H1 (cell line): ENCODE measurements at regions not wholly inside any gene's neighbourhood (a gene's known extent, or its start where the extent isn't known, plus 50 kb on each side); places are given as distances from the start of the nearest gene placed in this dataset.

Source experiments
- CTCF ChIA-PET: fragments of 300-600 bp; sonication (Branson Sonifier 250); formaldehyde crosslinking; loops from one replicate; lab custom pipeline; 2021; ENCODE audit not compliant: partially characterized antibody; lab: Charles Lee
- POLR2A ChIA-PET: fragments of 300-600 bp; sonication (Branson Sonifier 250); formaldehyde crosslinking; loops from one replicate; lab custom pipeline; 2021; ENCODE audit warnings: inconsistent platforms; ENCODE audit not compliant: partially characterized antibody; lab: Charles Lee
- DNase-seq, 2 experiments: peaks; one replicate each; pipeline versions ENCODE4 v3.0.0 to v3.0.0-alpha.2; 2010 to 2022; ENCODE audit warnings: low spot score in 2 of 2, low read depth in 1 of 2, mixed read lengths in 1 of 2
- FAIRE-seq: peaks from 2 replicates; lab custom pipeline; 2011; peaks lifted over from hg19 to GRCh38; lab: Jason Lieb, UNC
- H2AFZ ChIP-seq: 2 replicates; pipeline ENCODE4 v1.8.1; 2012; ENCODE audit warnings: low read length, inconsistent platforms
- H2AK5ac ChIP-seq: 2 replicates; pipeline ENCODE4 v1.6.1; 2013; ENCODE audit warnings: low read depth, low read length
- H2BK120ac ChIP-seq: replicated peaks from 2 replicates; pipeline ENCODE3; 2013; ENCODE audit warnings: low read depth, low read length, inconsistent platforms
- H2BK12ac ChIP-seq: 2 replicates; pipeline ENCODE4 v1.6.1; 2013; ENCODE audit warnings: low read depth, low read length
- H2BK15ac ChIP-seq: 2 replicates; pipeline ENCODE4 v1.6.1; 2013; ENCODE audit warnings: low read length
- H2BK20ac ChIP-seq: 2 replicates; pipeline ENCODE4 v1.6.1; 2013; ENCODE audit warnings: low read length
- H2BK5ac ChIP-seq: 2 replicates; pipeline ENCODE4 v1.6.1; 2013; ENCODE audit warnings: low read depth, low read length
- H3K14ac ChIP-seq: 2 replicates; pipeline ENCODE4 v1.6.1; 2013; ENCODE audit warnings: inconsistent platforms; ENCODE audit not compliant: insufficient read length
- H3K18ac ChIP-seq: 2 replicates; pipeline ENCODE4 v1.6.1; 2013; ENCODE audit warnings: low read length; ENCODE audit errors: extremely low read depth
- H3K23ac ChIP-seq: 2 replicates; pipeline ENCODE4 v1.6.1; 2013; ENCODE audit warnings: inconsistent platforms; ENCODE audit not compliant: insufficient read length
- H3K23me2 ChIP-seq: 2 replicates; pipeline ENCODE4 v1.6.1; 2013; ENCODE audit warnings: low read depth, low read length
- H3K27ac ChIP-seq: 2 replicates; pipeline ENCODE4 v1.6.1; 2011; ENCODE audit warnings: low read depth, low read length, inconsistent platforms
- H3K27me3 ChIP-seq, 4 experiments: replicated peaks in 1 of 4; 1 replicate in 1 of 4; 2 replicates in 3 of 4; pipeline versions ENCODE4 v1.6.1 to v1.8.1; 2011 to 2013; ENCODE audit warnings: low read length in 3 of 4, mild to moderate bottlenecking in 3 of 4, inconsistent platforms in 2 of 4, mixed read lengths in 2 of 4, moderate library complexity in 1 of 4; ENCODE audit not compliant: control insufficient read depth in 3 of 4, insufficient read depth in 3 of 4; ENCODE audit errors: extremely low read depth in 1 of 4
- H3K36me3 ChIP-seq, 4 experiments: 2 replicates each; pipeline versions ENCODE4 v1.6.1 to v1.8.1; 2011 to 2013; ENCODE audit warnings: mild to moderate bottlenecking in 4 of 4, low read length in 3 of 4, moderate library complexity in 2 of 4, control low read depth in 1 of 4, inconsistent platforms in 1 of 4; ENCODE audit not compliant: insufficient read depth in 4 of 4, control insufficient read depth in 2 of 4
- H3K4ac ChIP-seq: replicated peaks from 2 replicates; pipeline ENCODE3; 2013; ENCODE audit warnings: low read length, low read depth, mixed read lengths, inconsistent platforms; ENCODE audit not compliant: insufficient read length
- H3K4me1 ChIP-seq, 4 experiments: replicated peaks in 1 of 4; 1 replicate in 1 of 4; 2 replicates in 3 of 4; pipeline versions ENCODE4 v1.6.1 to v1.8.1; 2011 to 2013; ENCODE audit warnings: low read length in 3 of 4, inconsistent platforms in 2 of 4, mixed read lengths in 1 of 4; ENCODE audit not compliant: insufficient read depth in 4 of 4, control insufficient read depth in 3 of 4
- H3K4me2 ChIP-seq, 2 experiments: 2 replicates each; pipeline versions ENCODE4 v1.6.1 to v1.8.1; 2011 to 2013; ENCODE audit warnings: low read depth in 2 of 2, low read length in 2 of 2, control low read depth in 1 of 2, inconsistent platforms in 1 of 2, mild to moderate bottlenecking in 1 of 2; ENCODE audit not compliant: insufficient read depth in 1 of 2
- H3K4me3 ChIP-seq, 4 experiments: fragments of 200-600, 300-600 bp in 1 of 4; sonication (generic), shearing (Covaris generic), sonication (Bioruptor Twin) in 1 of 4; 2 replicates each; pipeline versions ENCODE4 v1.5.1 to v1.8.1; 2011 to 2016; ENCODE audit warnings: low read length in 4 of 4, low read depth in 3 of 4, control low read depth in 2 of 4, inconsistent platforms in 2 of 4, mild to moderate bottlenecking in 2 of 4, mixed read lengths in 1 of 4, moderate library complexity in 1 of 4; ENCODE audit not compliant: insufficient read depth in 2 of 4; ENCODE audit errors: extremely low read depth in 1 of 4
- H3K56ac ChIP-seq: replicated peaks from 2 replicates; pipeline ENCODE3; 2013; ENCODE audit warnings: low read depth, mild to moderate bottlenecking, mixed read lengths, low read length, inconsistent platforms; ENCODE audit not compliant: insufficient read length
- H3K79me1 ChIP-seq: 2 replicates; pipeline ENCODE4 v1.6.1; 2013; ENCODE audit warnings: low read depth, low read length, control low read depth
- H3K79me2 ChIP-seq, 2 experiments: 2 replicates each; pipeline versions ENCODE4 v1.6.1 to v1.8.1; 2012 to 2013; ENCODE audit warnings: low read length in 2 of 2, mild to moderate bottlenecking in 2 of 2, inconsistent platforms in 1 of 2; ENCODE audit not compliant: insufficient read depth in 2 of 2, control insufficient read depth in 1 of 2
- H3K9ac ChIP-seq, 4 experiments: replicated peaks in 1 of 4; 1 replicate in 1 of 4; 2 replicates in 3 of 4; pipeline versions ENCODE4 v1.6.1 to v1.8.1; 2011 to 2013; ENCODE audit warnings: low read depth in 3 of 4, low read length in 3 of 4, control low read depth in 2 of 4, mild to moderate bottlenecking in 2 of 4, moderate library complexity in 2 of 4, inconsistent platforms in 1 of 4; ENCODE audit errors: extremely low read depth in 1 of 4
- H3K9me3 ChIP-seq, 2 experiments: 2 replicates each; pipeline versions ENCODE4 v1.6.1 to v1.8.1; 2012 to 2013; ENCODE audit warnings: mild to moderate bottlenecking in 2 of 2, moderate library complexity in 2 of 2, control low read depth in 1 of 2, inconsistent platforms in 1 of 2, low read depth in 1 of 2, low read length in 1 of 2, mixed read lengths in 1 of 2; ENCODE audit not compliant: insufficient read depth in 2 of 2
- H4K20me1 ChIP-seq, 2 experiments: replicated peaks in 1 of 2; 2 replicates each; pipeline versions ENCODE3 to v1.8.1; 2011 to 2013; ENCODE audit warnings: inconsistent platforms in 2 of 2, low read length in 2 of 2, mild to moderate bottlenecking in 1 of 2; ENCODE audit not compliant: insufficient read depth in 2 of 2, control insufficient read depth in 1 of 2
- H4K5ac ChIP-seq: 2 replicates; pipeline ENCODE4 v1.6.1; 2013; ENCODE audit warnings: low read length, low read depth, mixed read lengths, inconsistent platforms; ENCODE audit not compliant: insufficient read length
- H4K8ac ChIP-seq: 2 replicates; pipeline ENCODE4 v1.8.0; 2013; ENCODE audit warnings: mild to moderate bottlenecking, moderate library complexity, low read length, inconsistent platforms; ENCODE audit not compliant: insufficient read depth; ENCODE audit errors: extremely low read depth
- H4K91ac ChIP-seq: replicated peaks from 2 replicates; pipeline ENCODE3; 2013; ENCODE audit warnings: low read length, mixed read lengths, inconsistent platforms; ENCODE audit not compliant: insufficient read length
- ATF2 ChIP-seq: IDR thresholded peaks from 2 replicates; pipeline ENCODE4 v1.6.1; 2012; ENCODE audit warnings: low read length, inconsistent platforms
- EGR1 ChIP-seq: IDR thresholded peaks from 2 replicates; pipeline ENCODE4 v1.6.1; 2011; ENCODE audit warnings: low read depth, low read length, borderline replicate concordance
- MAX ChIP-seq: IDR thresholded peaks from 2 replicates; pipeline ENCODE4 v1.6.1; 2012; ENCODE audit warnings: inconsistent platforms
- NANOG ChIP-seq: IDR thresholded peaks from 2 replicates; pipeline ENCODE4 v1.6.1; 2011; ENCODE audit warnings: low read length, low read depth, mild to moderate bottlenecking, inconsistent platforms; ENCODE audit not compliant: insufficient read depth, poor library complexity, severe bottlenecking
- RAD21 ChIP-seq, 2 experiments: IDR thresholded peaks in 1 of 2; conservative IDR thresholded peaks in 1 of 2; 2 replicates each; pipeline ENCODE4 v1.6.1; 2011; ENCODE audit warnings: low read depth in 2 of 2, low read length in 2 of 2, improper control_type of control experiment in 1 of 2, inconsistent platforms in 1 of 2, mild to moderate bottlenecking in 1 of 2, moderate library complexity in 1 of 2
- RFX5 ChIP-seq: IDR thresholded peaks from 2 replicates; pipeline ENCODE4 v1.6.1; 2011; ENCODE audit warnings: low read depth, low read length, improper control_type of control experiment, borderline replicate concordance
- RNF2 ChIP-seq: fragments of 200-900, 300-1000 bp; sonication (generic); IDR thresholded peaks from 2 replicates; pipeline ENCODE4 v1.7.1; 2016; ENCODE audit warnings: borderline replicate concordance, low read depth, mild to moderate bottlenecking, antibody characterized with exemption, low read length; ENCODE audit not compliant: poor library complexity, severe bottlenecking; ENCODE audit errors: missing control alignments
- SAP30 ChIP-seq: fragments of 300-600 bp; sonication (generic); IDR thresholded peaks from 2 replicates; pipeline ENCODE4 v1.7.1; 2012; ENCODE audit warnings: low read length, moderate library complexity, mild to moderate bottlenecking, inconsistent platforms; ENCODE audit not compliant: insufficient read depth, insufficient replicate concordance
- SIX5 ChIP-seq: IDR thresholded peaks from 2 replicates; pipeline ENCODE4 v1.6.1; 2011; ENCODE audit warnings: mild to moderate bottlenecking, low read depth, low read length
- TAF7 ChIP-seq: optimal IDR thresholded peaks from 2 replicates; pipeline ENCODE3; 2011; ENCODE audit warnings: low read depth, mild to moderate bottlenecking, inconsistent platforms, low read length, moderate library complexity, borderline replicate concordance
- TCF12 ChIP-seq: IDR thresholded peaks from 2 replicates; pipeline ENCODE4 v1.6.1; 2011; ENCODE audit warnings: low read depth, mild to moderate bottlenecking, low read length
- YY1 ChIP-seq: IDR thresholded peaks from 2 replicates; pipeline ENCODE4 v1.6.1; 2011; ENCODE audit warnings: low read depth, mild to moderate bottlenecking, low read length
- WGBS, 2 experiments: shearing (Covaris generic) in 1 of 2; methylation state at CpG; one replicate each; pipeline versions ENCODE4 v1.1.6 to v1.1.7; 2013 to 2015; ENCODE audit warnings: low lambda C conversion rate in 2 of 2, mixed read lengths in 2 of 2, inconsistent platforms in 1 of 2, low coverage in 1 of 2, missing lambda C conversion rate in 1 of 2; ENCODE audit not compliant: insufficient replicate concordance in 2 of 2, insufficient coverage in 1 of 2, insufficient read length in 1 of 2; ENCODE audit errors: extremely low coverage in 1 of 2, missing lambda C conversion rate in 1 of 2; 5-methylcytosine and 5-hydroxymethylcytosine counted together

GRCh38 chr12:38488866-38489265, 172.3 kb downstream of the ALG10B start:
- no peaks in the 10 kb centered on the region for H3K36me3 ChIP-seq
- H3K4me1 ChIP-seq, result peaks cover 0 to 12% (median 3%) of the 10 kb centered on the region in 4 experiments; a peak in 4 of 7 replicates
- no peaks in the 10 kb centered on the region for H3K79me1 ChIP-seq
- H2BK12ac ChIP-seq, result no peak overlapping the region
- H4K8ac ChIP-seq, result no peak overlapping the region
- H4K20me1 ChIP-seq, result no peaks in the 10 kb centered on the region
- no peak for FAIRE-seq
- no peak overlapping the region for H2AK5ac ChIP-seq
- DNase-seq, result no peak
- no peak overlapping the region for H3K9ac ChIP-seq
- WGBS, 2 experiments, result 96% methylated on average over 2 of the region's 2 CpGs; no CpG with 5 or more reads in 1 of the 2 experiments
- no peak overlapping the region for H4K91ac ChIP-seq
- no peaks in the 10 kb centered on the region for H3K79me2 ChIP-seq
- ChIA-PET CTCF (no interaction called here), POLR2A (no interaction called here)
- no peak overlapping the region for H3K4me2 ChIP-seq
- H2AFZ ChIP-seq, result no peak overlapping the region
- H2BK20ac ChIP-seq, result no peak overlapping the region
- H3K4ac ChIP-seq, result no peak overlapping the region
- no peak overlapping the region for H3K14ac ChIP-seq
- H3K23ac ChIP-seq, result no peak overlapping the region
- no peak overlapping the region for H4K5ac ChIP-seq
- H3K9me3 ChIP-seq, result 0 out of 4 replicates have a peak, but pooled peaks cover 0 to 3% of the 10 kb centered on the region in 2 experiments
- H2BK120ac ChIP-seq, result no peak overlapping the region
- H3K23me2 ChIP-seq, result no peaks in the 10 kb centered on the region
- no peak overlapping the region for H2BK5ac ChIP-seq
- no peak overlapping the region for H3K4me3 ChIP-seq
- no peak overlapping the region for H3K27ac ChIP-seq
- H2BK15ac ChIP-seq, result no peak overlapping the region
- no peaks in the 10 kb centered on the region; a peak in 1 of 7 replicates for H3K27me3 ChIP-seq
- H3K56ac ChIP-seq, result no peak overlapping the region
- no peak overlapping the region for H3K18ac ChIP-seq
- TF ChIP-seq ATF2 (no peak), RNF2 (no peak), TAF7 (no peak), SAP30 (no peak), MAX (no peak), NANOG (no peak), RAD21 (IDR thresholded peaks at IDR 0.05 in 1 of 2, conservative IDR thresholded peaks at IDR 0.05 in 1 of 2; ENCODE audit: low read depth in 2 of 2, low read length in 2 of 2) (no peak), YY1 (no peak), TCF12 (no peak), EGR1 (no peak), SIX5 (no peak), RFX5 (no peak)
